Ovary (tissue), 3 donors: ENCODE measurements at regions not wholly inside any gene's neighbourhood (a gene's known extent, or its start where the extent isn't known, plus 50 kb on each side); places are given as distances from the start of the nearest gene placed in this dataset.

ENCODE experiments used
- CTCF ChIP-seq, 3 donors: fragments of 450-650 bp in 2 of 3; fragments of 200-600 bp in 1 of 3; IDR thresholded peaks; one replicate each; pipeline versions ENCODE4 v1.5.1 to v1.8.0; 2016 to 2022; ENCODE audit warnings: antibody characterized with exemption in 3 of 3, mild to moderate bottlenecking in 1 of 3
- EP300 ChIP-seq: sonication (generic); formaldehyde crosslinking; IDR thresholded peaks from one replicate; pipeline ENCODE4 v1.6.1; 2017; ENCODE audit warnings: antibody characterized with exemption
- POLR2A ChIP-seq: fragments of 450-650 bp; IDR thresholded peaks from one replicate; pipeline ENCODE4 v1.6.1; 2017; ENCODE audit warnings: antibody characterized with exemption, mild to moderate bottlenecking, moderate library complexity
- donor health status: DM: no; HTN: no; CAD: no.

- no peak for TF ChIP-seq POLR2A
- no peak for TF ChIP-seq EP300
- TF ChIP-seq CTCF (IDR thresholded peaks at IDR 0.05), result no peak
Measured at GRCh38 chr6:169164451-169164850, 89.2 kb downstream of the THBS2 start.
